Muscle of back (tissue), 3 donors: ENCODE measurements at regions not wholly inside any gene's neighbourhood (a gene's known extent, or its start where the extent isn't known, plus 50 kb on each side); places are given as distances from the start of the nearest gene placed in this dataset.

Experiments
- DNase-seq, 3 donors: peaks; one replicate each; pipeline versions ENCODE4 v3.0.0 to v3.0.0-alpha.2; 2013

GRCh38 chr18:78146136-78147085 lies 833.2 kb upstream of the SALL3 start:
- DNase-seq = no peak

GRCh38 chr18:78150590-78150989 lies 829.0 kb upstream of the SALL3 start:
- no peak for DNase-seq

GRCh38 chr18:78151234-78151633 lies 828.4 kb upstream of the SALL3 start:
- no peak for DNase-seq

- DNase-seq = no peak
Measured at GRCh38 chr18:78151948-78152725, 827.5 kb upstream of the SALL3 start.

GRCh38 chr18:78153362-78153761 lies 826.3 kb upstream of the SALL3 start:
- no peak for DNase-seq

- no peak for DNase-seq
Measured at GRCh38 chr18:78154444-78154843, 825.2 kb upstream of the SALL3 start.

GRCh38 chr18:78154853-78155252 lies 824.8 kb upstream of the SALL3 start:
- no peak for DNase-seq

GRCh38 chr18:78156466-78156865 lies 823.2 kb upstream of the SALL3 start:
- DNase-seq = no peak

- DNase-seq = no peak
Measured at GRCh38 chr18:78158943-78159342, 820.7 kb upstream of the SALL3 start.

- DNase-seq = no peak
Measured at GRCh38 chr18:78159397-78159796, 820.2 kb upstream of the SALL3 start.

GRCh38 chr18:78160961-78161656 lies 818.5 kb upstream of the SALL3 start:
- DNase-seq = no peak

GRCh38 chr18:78165525-78165924 lies 814.1 kb upstream of the SALL3 start:
- DNase-seq = no peak

- DNase-seq = no peak
Measured at GRCh38 chr18:78168526-78168925, 811.1 kb upstream of the SALL3 start.

GRCh38 chr18:78169174-78169864 lies 810.3 kb upstream of the SALL3 start:
- no peak for DNase-seq

GRCh38 chr18:78171954-78172353 lies 807.7 kb upstream of the SALL3 start:
- DNase-seq = no peak

GRCh38 chr18:78174737-78175136 lies 804.9 kb upstream of the SALL3 start:
- DNase-seq = no peak

- no peak for DNase-seq
Measured at GRCh38 chr18:78178812-78179211, 800.8 kb upstream of the SALL3 start.

GRCh38 chr18:78180741-78181140 lies 798.9 kb upstream of the SALL3 start:
- DNase-seq = no peak

- no peak for DNase-seq
Measured at GRCh38 chr18:78183815-78184214, 795.8 kb upstream of the SALL3 start.

GRCh38 chr18:78191276-78191675 lies 788.3 kb upstream of the SALL3 start:
- no peak for DNase-seq

GRCh38 chr18:78192054-78192453 lies 787.6 kb upstream of the SALL3 start:
- peak in 1 of 3 donors; percentile 10 for DNase-seq

- DNase-seq = no peak
Measured at GRCh38 chr18:78196280-78196679, 783.3 kb upstream of the SALL3 start.
